ENCODE measurements at regions not wholly inside any gene's neighbourhood (a gene's known extent, or its start where the extent isn't known, plus 50 kb on each side); places are given as distances from the start of the nearest gene placed in this dataset.

- TF ChIP-seq CTCF (IDR thresholded peaks at IDR 0.05 in 2 of 3, conservative IDR thresholded peaks at IDR 0.05 in 1 of 3; ENCODE audit: borderline replicate concordance in 1 of 3, insufficient read depth in 1 of 3, low read depth in 2 of 3, low read length in 2 of 3), result no peak
- TF ChIP-seq MAX (IDR thresholded peaks at IDR 0.05), result no peak
- no peak for TF ChIP-seq CBX3 (IDR thresholded peaks at IDR 0.05; ENCODE audit: low read depth)
- no peak for TF ChIP-seq ZFX (IDR thresholded peaks at IDR 0.05)
- TF ChIP-seq POLR2AphosphoS5 (IDR thresholded peaks at IDR 0.05; ENCODE audit: low read depth, low read length), result no peak
- no peak for TF ChIP-seq ATF3 (IDR thresholded peaks at IDR 0.05)
- TF ChIP-seq POLR2A (IDR thresholded peaks at IDR 0.05; ENCODE audit: borderline replicate concordance, extremely low read depth, insufficient read depth, insufficient read length), result no peak
- TF ChIP-seq SP1 (IDR thresholded peaks at IDR 0.05; ENCODE audit: low read depth), result no peak
- TF ChIP-seq CEBPB (IDR thresholded peaks at IDR 0.05; ENCODE audit: low read depth), result no peak
- TF ChIP-seq EZH2phosphoT487 (IDR thresholded peaks at IDR 0.05; ENCODE audit: borderline replicate concordance), result no peak
- TF ChIP-seq EGR1 (IDR thresholded peaks at IDR 0.05; ENCODE audit: low read depth), result no peak
- no peak for TF ChIP-seq TCF7L2 (IDR thresholded peaks at IDR 0.05; ENCODE audit: borderline replicate concordance, extremely low read depth, insufficient read depth, insufficient read length)
Observed at GRCh38 chr16:10253409-10253808, 71.2 kb upstream of the GRIN2A start.
